HCT116 (cell line): ENCODE measurements at regions not wholly inside any gene's neighbourhood (a gene's known extent, or its start where the extent isn't known, plus 50 kb on each side); places are given as distances from the start of the nearest gene placed in this dataset.

Source experiments
- ATAC-seq: fragments of 200-7000 bp; cut with Tn5 transposase; 2 replicates; pipeline ENCODE4 v1.9.1; 2020; ENCODE audit warnings: mild to moderate bottlenecking, moderate library complexity
- BruUV-seq: library from RNA; stranded (reverse); fragments of 400-500 nt; replicated peaks from 2 replicates; lab custom pipeline; 2021; lab: Mats Ljungman, UMichigan
- CTCF ChIA-PET: fragments of 300-600 bp; sonication (Branson Sonifier 250); formaldehyde crosslinking; loops from one replicate; lab custom pipeline; 2021; ENCODE audit warnings: antibody characterized with exemption; lab: Charles Lee
- POLR2A ChIA-PET: fragments of 300-600, 350-600 bp; sonication (Branson Sonifier 250); formaldehyde crosslinking; loops from one replicate; lab custom pipeline; 2021; ENCODE audit warnings: antibody characterized with exemption; lab: Charles Lee
- RAD21 ChIA-PET, 2 experiments: fragments of 300-600 bp; sonication (Branson Sonifier 250); formaldehyde crosslinking; loops; one replicate each; lab custom pipeline; 2023; ENCODE audit warnings: low total read pairs in 2 of 2; ENCODE audit not compliant: uncharacterized antibody in 2 of 2, unreplicated experiment in 2 of 2, low non-redundant PET in 1 of 2; lab: Charles Lee
- DNase-seq: peaks from one replicate; pipeline ENCODE4 v3.0.0-alpha.2; 2010; ENCODE audit warnings: low read depth, low spot score
- H2AFZ ChIP-seq: fragments of 200-600 bp; shearing (Covaris generic), sonication (generic); 2 replicates; pipeline ENCODE4 v1.6.1; 2017; ENCODE audit warnings: low read depth, mixed run types, mixed read lengths, antibody characterized with exemption, low read length; ENCODE audit not compliant: poor library complexity, severe bottlenecking
- H3K27ac ChIP-seq: 2 replicates; pipeline ENCODE4 v1.5.1; 2012; ENCODE audit warnings: low read depth, low read length
- H3K27me3 ChIP-seq: fragments of 200-600 bp; sonication (generic); 2 replicates; pipeline ENCODE4 v1.6.1; 2016; ENCODE audit warnings: mixed run types, low read length, mixed read lengths; ENCODE audit not compliant: insufficient read depth
- H3K36me3 ChIP-seq, 2 experiments: fragments of 200-500 bp in 1 of 2; fragments of 200-600 bp in 1 of 2; sonication (Bioruptor generic) in 1 of 2; sonication (generic) in 1 of 2; 2 replicates each; pipeline versions ENCODE4 v1.5.1 to v1.6.1; 2014 to 2016; ENCODE audit warnings: low read length in 2 of 2, inconsistent platforms in 1 of 2, mixed read lengths in 1 of 2, mixed run types in 1 of 2; ENCODE audit not compliant: insufficient read depth in 2 of 2, control insufficient read depth in 1 of 2
- H3K4me1 ChIP-seq, 2 experiments: fragments of 200-600 bp in 1 of 2; sonication (generic) in 1 of 2; 2 replicates each; pipeline versions ENCODE4 v1.5.1 to v1.6.1; 2012 to 2017; ENCODE audit warnings: low read length in 2 of 2, inconsistent platforms in 1 of 2, mild to moderate bottlenecking in 1 of 2, mixed read lengths in 1 of 2, mixed run types in 1 of 2, moderate library complexity in 1 of 2; ENCODE audit not compliant: insufficient read depth in 2 of 2, control insufficient read depth in 1 of 2
- H3K4me2 ChIP-seq: fragments of 200-600 bp; sonication (generic); 2 replicates; pipeline ENCODE4 v1.6.1; 2017; ENCODE audit warnings: mixed run types, low read length, mixed read lengths
- H3K4me3 ChIP-seq, 2 experiments: fragments of 200-600 bp in 1 of 2; sonication (generic) in 1 of 2; replicated peaks in 1 of 2; 2 replicates each; pipeline ENCODE4 v1.5.1; 2011 to 2016; ENCODE audit warnings: low read length in 2 of 2, control low read depth in 1 of 2, low read depth in 1 of 2, mild to moderate bottlenecking in 1 of 2, mixed read lengths in 1 of 2, mixed run types in 1 of 2
- H3K79me2 ChIP-seq: fragments of 200-600 bp; sonication (generic); 2 replicates; pipeline ENCODE4 v1.6.1; 2017; ENCODE audit warnings: mild to moderate bottlenecking, mixed run types, low read length, moderate library complexity, mixed read lengths; ENCODE audit not compliant: insufficient read depth
- H3K9ac ChIP-seq: fragments of 200-600 bp; sonication (generic); 2 replicates; pipeline ENCODE4 v1.6.1; 2016; ENCODE audit warnings: low read length, mixed read lengths
- H3K9me2 ChIP-seq: fragments of 200-600 bp; sonication (generic), shearing (Covaris generic); 2 replicates; pipeline ENCODE4 v1.6.1; 2017; ENCODE audit warnings: mixed run types, mild to moderate bottlenecking, moderate library complexity; ENCODE audit not compliant: insufficient read depth
- H3K9me3 ChIP-seq, 2 experiments: fragments of 200-500 bp in 1 of 2; fragments of 200-600 bp in 1 of 2; sonication (Bioruptor generic) in 1 of 2; sonication (generic) in 1 of 2; 2 replicates each; pipeline ENCODE4 v1.6.1; 2014 to 2017; ENCODE audit warnings: low read length in 2 of 2, mixed read lengths in 2 of 2, inconsistent platforms in 1 of 2, low read depth in 1 of 2, mild to moderate bottlenecking in 1 of 2, mixed run types in 1 of 2, moderate library complexity in 1 of 2; ENCODE audit not compliant: control insufficient read depth in 1 of 2, insufficient read depth in 1 of 2
- H4K20me1 ChIP-seq: fragments of 200-600 bp; sonication (generic), shearing (Covaris generic); 2 replicates; pipeline ENCODE4 v1.6.1; 2017; ENCODE audit warnings: mixed run types, mild to moderate bottlenecking, moderate library complexity; ENCODE audit not compliant: insufficient read depth
- CBX3 ChIP-seq: IDR thresholded peaks from 2 replicates; pipeline ENCODE4 v1.6.1; 2012; ENCODE audit warnings: low read depth
- CEBPB ChIP-seq: IDR thresholded peaks from 2 replicates; pipeline ENCODE4 v1.6.1; 2012; ENCODE audit warnings: low read depth
- CTCF ChIP-seq, 3 experiments: fragments of 200-600 bp in 1 of 3; sonication (generic) in 1 of 3; IDR thresholded peaks in 2 of 3; conservative IDR thresholded peaks in 1 of 3; 2 replicates each; pipeline ENCODE4 v1.5.1; 2012 to 2017; ENCODE audit warnings: low read depth in 2 of 3, low read length in 2 of 3, antibody characterized with exemption in 1 of 3, borderline replicate concordance in 1 of 3, control low read depth in 1 of 3, mild to moderate bottlenecking in 1 of 3, mixed read lengths in 1 of 3, mixed run types in 1 of 3, moderate library complexity in 1 of 3; ENCODE audit not compliant: insufficient read depth in 1 of 3
- EGR1 ChIP-seq: IDR thresholded peaks from 2 replicates; pipeline ENCODE4 v1.6.1; 2012; ENCODE audit warnings: low read depth
- ELF1 ChIP-seq: IDR thresholded peaks from 2 replicates; pipeline ENCODE4 v1.6.1; 2012; ENCODE audit warnings: low read depth, borderline replicate concordance
- EZH2phosphoT487 ChIP-seq: fragments of 200-600 bp; IDR thresholded peaks from 2 replicates; pipeline ENCODE4 v1.6.1; 2018; ENCODE audit warnings: antibody characterized with exemption, borderline replicate concordance
- FOSL1 ChIP-seq: IDR thresholded peaks from 2 replicates; pipeline ENCODE4 v1.6.1; 2012; ENCODE audit warnings: low read depth
- MAX ChIP-seq: IDR thresholded peaks from 2 replicates; pipeline ENCODE4 v1.6.1; 2012
- POLR2A ChIP-seq: IDR thresholded peaks from 2 replicates; pipeline ENCODE4 v1.7.0; 2011; ENCODE audit warnings: borderline replicate concordance; ENCODE audit not compliant: insufficient read depth, insufficient read length; ENCODE audit errors: extremely low read depth
- POLR2AphosphoS5 ChIP-seq: IDR thresholded peaks from 2 replicates; pipeline ENCODE4 v1.6.1; 2011; ENCODE audit warnings: mild to moderate bottlenecking, low read depth, low read length, moderate library complexity
- RAD21 ChIP-seq: IDR thresholded peaks from 2 replicates; pipeline ENCODE4 v1.6.1; 2012; ENCODE audit warnings: low read depth, mild to moderate bottlenecking
- SIN3A ChIP-seq: IDR thresholded peaks from 2 replicates; pipeline ENCODE4 v1.6.1; 2012; ENCODE audit warnings: low read depth
- SP1 ChIP-seq: IDR thresholded peaks from 2 replicates; pipeline ENCODE4 v1.6.1; 2012; ENCODE audit warnings: low read depth
- SRF ChIP-seq: IDR thresholded peaks from 2 replicates; pipeline ENCODE4 v1.6.1; 2012; ENCODE audit warnings: low read depth
- TCF7L2 ChIP-seq: IDR thresholded peaks from 2 replicates; pipeline ENCODE4 v1.7.0; 2011; ENCODE audit warnings: borderline replicate concordance, inconsistent platforms; ENCODE audit not compliant: insufficient read depth, insufficient read length; ENCODE audit errors: extremely low read depth
- ZFX ChIP-seq: fragments of 450-650 bp; IDR thresholded peaks from 2 replicates; pipeline ENCODE4 v1.6.1; 2017
- intact Hi-C: fragments of 100-400 bp; cut with micrococcal nuclease; formaldehyde crosslinking; loops from 2 replicates; pipeline ENCODE4 v1.10.0; 2022
- TF ChIP-seq, protein P1 (sequence below): IDR thresholded peaks from 2 replicates; pipeline ENCODE4 v1.6.1; 2011; ENCODE audit warnings: mild to moderate bottlenecking, low read length, moderate library complexity; ENCODE audit not compliant: insufficient replicate concordance; ENCODE audit errors: extremely low read depth

DNA sequence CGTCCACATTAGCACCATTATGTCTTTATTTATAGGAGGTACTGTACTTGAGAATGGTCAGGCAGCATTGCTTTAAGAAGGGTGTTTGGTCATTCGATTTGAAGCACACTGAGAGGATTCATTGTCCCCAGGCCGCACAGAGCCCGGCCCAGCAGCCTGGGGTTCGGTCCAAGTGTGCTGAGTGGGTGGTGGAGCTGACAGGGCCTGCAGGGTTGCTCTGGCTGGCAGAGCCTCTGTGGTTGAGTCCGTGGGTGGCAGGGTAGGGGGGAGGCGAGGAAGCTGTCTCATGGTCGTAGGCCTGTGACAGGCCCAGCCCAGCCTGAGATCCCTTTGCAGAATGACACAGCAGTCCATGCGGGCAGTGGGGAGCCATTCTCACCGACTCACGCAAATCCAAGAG lies 227.7 kb upstream of the TOPAZ1 start:
- no peaks in the 10 kb centered on the region for H3K9me2 ChIP-seq
- intact Hi-C loops: no loop called here
- TF ChIP-seq CBX3 (no peak), TCF7L2 (no peak), SRF (no peak), FOSL1 (no peak), CEBPB (no peak), RAD21 (no peak), EZH2phosphoT487 (no peak), MAX (no peak), SP1 (no peak), SIN3A (no peak), POLR2AphosphoS5 (no peak), ELF1 (no peak), ZFX (no peak), CTCF (IDR thresholded peaks at IDR 0.05 in 2 of 3, conservative IDR thresholded peaks at IDR 0.05 in 1 of 3; ENCODE audit: borderline replicate concordance in 1 of 3, insufficient read depth in 1 of 3, low read depth in 2 of 3, low read length in 2 of 3) (no peak), EGR1 (no peak), POLR2A (no peak)
- TF ChIP-seq, protein P1, sequence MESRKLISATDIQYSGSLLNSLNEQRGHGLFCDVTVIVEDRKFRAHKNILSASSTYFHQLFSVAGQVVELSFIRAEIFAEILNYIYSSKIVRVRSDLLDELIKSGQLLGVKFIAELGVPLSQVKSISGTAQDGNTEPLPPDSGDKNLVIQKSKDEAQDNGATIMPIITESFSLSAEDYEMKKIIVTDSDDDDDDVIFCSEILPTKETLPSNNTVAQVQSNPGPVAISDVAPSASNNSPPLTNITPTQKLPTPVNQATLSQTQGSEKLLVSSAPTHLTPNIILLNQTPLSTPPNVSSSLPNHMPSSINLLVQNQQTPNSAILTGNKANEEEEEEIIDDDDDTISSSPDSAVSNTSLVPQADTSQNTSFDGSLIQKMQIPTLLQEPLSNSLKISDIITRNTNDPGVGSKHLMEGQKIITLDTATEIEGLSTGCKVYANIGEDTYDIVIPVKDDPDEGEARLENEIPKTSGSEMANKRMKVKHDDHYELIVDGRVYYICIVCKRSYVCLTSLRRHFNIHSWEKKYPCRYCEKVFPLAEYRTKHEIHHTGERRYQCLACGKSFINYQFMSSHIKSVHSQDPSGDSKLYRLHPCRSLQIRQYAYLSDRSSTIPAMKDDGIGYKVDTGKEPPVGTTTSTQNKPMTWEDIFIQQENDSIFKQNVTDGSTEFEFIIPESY: no peak
- no peak overlapping the region for H3K27ac ChIP-seq
- H3K9me3 ChIP-seq: no peaks in the 10 kb centered on the region
- H3K27me3 ChIP-seq: no peaks in the 10 kb centered on the region
- no peak overlapping the region for H3K9ac ChIP-seq
- DNase-seq (no peak), ATAC-seq (no peak)
- no peak overlapping the region for H3K4me3 ChIP-seq
- no peaks in the 10 kb centered on the region for H3K4me1 ChIP-seq
- ChIA-PET POLR2A (no interaction called here), CTCF (no interaction called here), RAD21 (no interaction called here)
- BruUV-seq: no TSS peak
- no peaks in the 10 kb centered on the region for H3K36me3 ChIP-seq
- H2AFZ ChIP-seq: no peak overlapping the region
- no peaks in the 10 kb centered on the region for H3K79me2 ChIP-seq
- no peak overlapping the region for H3K4me2 ChIP-seq
- no peaks in the 10 kb centered on the region for H4K20me1 ChIP-seq
